Activated CD4-positive, alpha-beta memory T cell treated with anti-CD3 and anti-CD28 coated beads, Interleukin-2, amount 10 ng/mL, durations not matched to agents 7 days and 5 days (primary cell): ENCODE measurements at regions not wholly inside any gene's neighbourhood (a gene's known extent, or its start where the extent isn't known, plus 50 kb on each side); places are given as distances from the start of the nearest gene placed in this dataset.
"Not testable (repeated sequence)": the region's sequence is repeated elsewhere in the genome, so short reads cannot be mapped to it uniquely, and the experiment has no call there.

Experiments
- CTCF ChIA-PET: fragments of 350-600 bp; sonication (Branson Sonifier 250); formaldehyde crosslinking; loops from one replicate; lab custom pipeline; 2021; ENCODE audit warnings: antibody characterized with exemption, inconsistent platforms; lab: Charles Lee
- POLR2A ChIA-PET: fragments of 350-600 bp; sonication (Branson Sonifier 250); formaldehyde crosslinking; loops from one replicate; lab custom pipeline; 2021; ENCODE audit warnings: antibody characterized with exemption; lab: Charles Lee
- DNase-seq: peaks from one replicate; pipeline ENCODE4 v3.0.0-alpha.2; 2020
- H3K27ac Mint-ChIP-seq: one replicate; pipeline ENCODE4 v1.8.0; 2021; ENCODE audit warnings: mild to moderate bottlenecking, mixed read lengths
- H3K27me3 Mint-ChIP-seq: one replicate; pipeline ENCODE4 v1.8.0; 2021; ENCODE audit warnings: mixed read lengths
- H3K36me3 Mint-ChIP-seq: one replicate; pipeline ENCODE4 v1.8.0; 2021; ENCODE audit warnings: low read depth, mixed read lengths
- H3K4me1 Mint-ChIP-seq: one replicate; pipeline ENCODE4 v1.8.0; 2021; ENCODE audit warnings: mixed read lengths
- H3K4me3 Mint-ChIP-seq: one replicate; pipeline ENCODE4 v1.8.0; 2021; ENCODE audit warnings: mild to moderate bottlenecking, mixed read lengths
- H3K9me3 Mint-ChIP-seq: one replicate; pipeline ENCODE4 v1.8.0; 2021; ENCODE audit warnings: mixed read lengths

DNA sequence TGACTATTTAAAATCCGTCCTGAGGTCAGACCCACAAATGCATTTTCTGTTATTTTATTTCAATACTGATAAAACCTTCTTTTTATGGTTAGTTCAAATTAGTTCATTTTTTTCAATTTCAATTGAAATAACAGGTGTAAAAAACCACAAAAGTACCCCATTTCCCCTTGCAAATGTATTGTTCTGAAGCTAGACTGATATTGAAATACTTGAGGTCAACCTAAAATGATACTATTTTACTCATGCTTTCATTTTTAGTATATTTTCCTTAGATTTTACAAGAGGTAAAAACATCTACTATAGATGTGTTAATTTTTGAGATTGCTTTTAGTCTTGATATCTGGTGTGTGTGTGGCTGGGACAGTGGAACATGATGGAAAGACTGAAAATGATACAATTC is 2237.8 kb downstream of the ARAP2 start:
- H3K4me3 Mint-ChIP-seq, H3K4me1 Mint-ChIP-seq, DNase-seq, CTCF ChIA-PET, H3K36me3 Mint-ChIP-seq, POLR2A ChIA-PET, H3K9me3 Mint-ChIP-seq, H3K27ac Mint-ChIP-seq, H3K27me3 Mint-ChIP-seq: not testable (repeated sequence)

- Mint-ChIP-seq H3K36me3 (no peaks in the 10 kb centered on the region), H3K4me3 (no peak overlapping the region), H3K27ac (no peak overlapping the region), H3K9me3 (no peaks in the 10 kb centered on the region), H3K27me3 (no peaks in the 10 kb centered on the region), H3K4me1 (no peaks in the 10 kb centered on the region)
- POLR2A ChIA-PET = no interaction called here
- DNase-seq = no peak
- CTCF ChIA-PET = no interaction called here
Observed at GRCh38 chr4:34009951-34010350, 2234.4 kb downstream of the ARAP2 start.

DNA sequence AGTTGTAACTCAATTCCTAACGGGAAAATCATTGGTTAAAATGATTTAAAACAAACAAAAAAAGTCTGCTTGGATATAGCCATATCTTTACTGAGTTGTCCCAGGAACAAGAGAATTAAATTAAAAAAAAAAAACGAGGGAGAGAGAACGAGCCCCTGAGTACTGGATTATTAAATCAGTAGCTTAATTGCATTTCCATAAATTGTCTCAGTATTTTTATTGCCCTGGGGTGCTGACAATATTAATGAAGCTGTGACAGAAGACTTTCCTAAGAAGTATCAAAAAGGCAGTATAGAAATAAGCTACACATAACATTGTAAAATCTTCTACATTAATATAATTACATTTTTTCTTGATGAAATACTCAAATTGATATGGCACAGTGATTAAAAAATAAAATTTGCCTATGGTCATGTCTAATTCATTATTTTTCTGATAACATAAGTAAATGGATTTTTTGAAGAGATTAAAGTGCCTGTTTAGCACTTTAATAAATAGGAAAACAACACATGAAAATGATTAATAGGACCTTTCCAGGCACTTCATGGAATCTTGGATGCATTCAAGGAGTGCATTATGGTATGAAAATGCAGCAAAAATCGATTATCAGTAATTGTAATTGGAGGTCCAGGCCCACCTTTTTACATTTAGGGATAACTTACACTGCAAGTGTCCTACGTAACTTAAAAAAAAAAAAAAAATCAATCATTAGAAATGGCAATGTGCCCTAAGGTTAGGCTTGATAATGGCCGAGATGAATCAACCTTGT is 2233.4 kb downstream of the ARAP2 start:
- ChIA-PET POLR2A (no interaction called here), CTCF (no interaction called here)
- H3K4me3 Mint-ChIP-seq = no peak overlapping the region
- no peak for DNase-seq
- no peaks in the 10 kb centered on the region for H3K36me3 Mint-ChIP-seq
- H3K27me3 Mint-ChIP-seq = no peaks in the 10 kb centered on the region
- H3K27ac Mint-ChIP-seq = no peak overlapping the region
- no peaks in the 10 kb centered on the region for H3K4me1 Mint-ChIP-seq
- no peaks in the 10 kb centered on the region for H3K9me3 Mint-ChIP-seq

- ChIA-PET CTCF (no interaction called here), POLR2A (no interaction called here)
- no peak overlapping the region for H3K4me3 Mint-ChIP-seq
- H3K4me1 Mint-ChIP-seq = no peaks in the 10 kb centered on the region
- H3K36me3 Mint-ChIP-seq = no peaks in the 10 kb centered on the region
- no peaks in the 10 kb centered on the region for H3K27me3 Mint-ChIP-seq
- DNase-seq = no peak
- peaks cover 1% of the 10 kb centered on the region for H3K9me3 Mint-ChIP-seq
- no peak overlapping the region for H3K27ac Mint-ChIP-seq
Observed at GRCh38 chr4:34035225-34035624, 2209.1 kb downstream of the ARAP2 start.

DNA sequence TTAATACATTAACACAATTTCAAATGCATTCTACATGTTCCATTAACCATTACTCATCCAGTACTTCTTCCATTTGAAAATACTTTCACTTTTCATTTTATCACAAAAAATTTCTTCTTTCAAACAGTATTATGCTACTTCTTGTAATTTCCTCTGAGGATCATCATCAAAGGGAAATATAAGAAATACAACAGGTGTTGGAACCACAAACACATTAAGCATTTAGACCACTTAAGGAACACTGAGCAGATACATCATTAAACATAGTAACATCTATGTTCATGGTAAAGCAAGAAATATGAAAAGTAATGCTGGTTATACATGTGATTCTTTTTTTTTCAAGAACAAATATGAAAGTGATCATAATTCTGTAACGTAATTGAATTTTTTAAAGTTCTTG is 2207.0 kb downstream of the ARAP2 start:
- no peaks in the 10 kb centered on the region for H3K4me1 Mint-ChIP-seq
- no peaks in the 10 kb centered on the region for H3K27me3 Mint-ChIP-seq
- DNase-seq = no peak
- POLR2A ChIA-PET = no interaction called here
- peaks cover 2% of the 10 kb centered on the region for H3K9me3 Mint-ChIP-seq
- no peak overlapping the region for H3K4me3 Mint-ChIP-seq
- no peaks in the 10 kb centered on the region for H3K36me3 Mint-ChIP-seq
- no peak overlapping the region for H3K27ac Mint-ChIP-seq
- CTCF ChIA-PET = no interaction called here

DNA sequence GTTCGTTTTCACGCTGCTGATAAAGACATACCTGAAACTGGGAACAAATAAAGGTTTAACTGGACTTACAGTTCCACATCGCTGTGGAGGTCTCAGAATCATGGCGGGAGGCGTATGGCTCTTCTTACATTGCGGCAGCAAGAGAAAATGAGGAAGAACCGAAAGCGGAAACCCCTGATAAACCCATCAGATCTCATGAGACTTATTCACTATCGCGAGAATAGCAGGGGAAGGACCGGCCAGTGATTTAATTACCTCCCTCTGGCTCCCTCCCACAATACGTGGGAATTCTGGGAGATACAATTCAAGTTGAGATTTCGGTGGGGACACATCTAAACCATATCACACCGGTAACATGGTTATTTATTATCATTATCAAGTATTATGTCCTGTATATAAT is 2204.5 kb downstream of the ARAP2 start:
- Mint-ChIP-seq H3K27me3 (no peaks in the 10 kb centered on the region), H3K36me3 (no peaks in the 10 kb centered on the region), H3K27ac (no peak overlapping the region), H3K4me1 (no peaks in the 10 kb centered on the region), H3K9me3 (peaks cover 6% of the 10 kb centered on the region), H3K4me3 (no peak overlapping the region)
- DNase-seq = no peak
- ChIA-PET CTCF (no interaction called here), POLR2A (no interaction called here)

GRCh38 chr4:34043131-34043530 is 2201.2 kb downstream of the ARAP2 start:
- Mint-ChIP-seq H3K27ac (no peak overlapping the region), H3K9me3 (peaks cover 8% of the 10 kb centered on the region), H3K4me1 (no peaks in the 10 kb centered on the region), H3K27me3 (no peaks in the 10 kb centered on the region), H3K4me3 (no peak overlapping the region), H3K36me3 (no peaks in the 10 kb centered on the region)
- CTCF ChIA-PET = no interaction called here
- no peak for DNase-seq
- POLR2A ChIA-PET = no interaction called here

- H3K27ac Mint-ChIP-seq = no peak overlapping the region
- CTCF ChIA-PET = no interaction called here
- peaks cover 10% of the 10 kb centered on the region for H3K9me3 Mint-ChIP-seq
- no peaks in the 10 kb centered on the region for H3K27me3 Mint-ChIP-seq
- H3K36me3 Mint-ChIP-seq = no peaks in the 10 kb centered on the region
- no peaks in the 10 kb centered on the region for H3K4me1 Mint-ChIP-seq
- H3K4me3 Mint-ChIP-seq = no peak overlapping the region
- POLR2A ChIA-PET = no interaction called here
- DNase-seq = no peak
Observed at GRCh38 chr4:34046580-34046979, 2197.7 kb downstream of the ARAP2 start.

DNA sequence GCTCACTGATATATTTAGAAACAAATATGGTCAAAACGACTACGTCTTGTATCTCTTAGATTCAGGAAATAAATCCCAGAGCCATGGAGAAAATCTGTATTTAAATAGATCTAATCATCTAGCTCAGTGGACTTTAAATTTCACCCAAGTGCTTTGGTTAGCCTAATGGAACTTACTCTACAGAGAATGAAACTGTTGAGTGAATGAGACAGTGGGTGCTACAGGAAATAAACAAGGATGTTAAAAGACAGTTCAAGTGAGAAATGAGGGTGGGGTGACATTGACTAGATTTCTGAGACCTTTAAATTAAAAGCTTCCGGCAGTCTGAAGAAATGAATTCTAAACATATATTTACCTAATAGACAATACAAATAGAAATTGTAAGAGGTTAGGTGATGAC is 2197.0 kb downstream of the ARAP2 start:
- no peaks in the 10 kb centered on the region for H3K27me3 Mint-ChIP-seq
- H3K27ac Mint-ChIP-seq = no peak overlapping the region
- peaks cover 10% of the 10 kb centered on the region for H3K9me3 Mint-ChIP-seq
- ChIA-PET POLR2A (no interaction called here), CTCF (no interaction called here)
- H3K4me1 Mint-ChIP-seq = no peaks in the 10 kb centered on the region
- no peak overlapping the region for H3K4me3 Mint-ChIP-seq
- no peak for DNase-seq
- H3K36me3 Mint-ChIP-seq = no peaks in the 10 kb centered on the region

DNA sequence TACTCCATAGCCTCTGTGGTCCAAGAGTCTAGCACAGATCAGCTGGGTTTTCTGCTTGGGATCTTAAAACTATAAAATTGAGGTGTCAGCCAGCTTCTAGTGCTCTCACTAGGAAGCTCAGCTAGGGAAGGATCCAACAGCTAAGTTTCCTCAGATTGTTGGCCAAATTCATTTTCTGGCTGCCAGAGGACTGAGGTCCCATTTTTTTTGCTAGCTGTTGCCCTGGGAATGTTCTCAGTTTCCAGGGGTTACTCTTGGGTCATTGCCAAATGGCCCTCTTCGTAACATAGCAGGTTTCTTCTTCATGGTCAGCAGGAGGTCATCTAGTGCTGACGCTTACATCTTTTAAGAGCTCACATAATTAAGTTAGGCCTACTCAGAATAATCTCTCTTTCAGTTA is 2178.2 kb downstream of the ARAP2 start:
- POLR2A ChIA-PET = no interaction called here
- no peaks in the 10 kb centered on the region for H3K36me3 Mint-ChIP-seq
- no peak for DNase-seq
- CTCF ChIA-PET = no interaction called here
- H3K4me3 Mint-ChIP-seq = no peak overlapping the region
- no peak overlapping the region for H3K27ac Mint-ChIP-seq
- no peaks in the 10 kb centered on the region for H3K27me3 Mint-ChIP-seq
- H3K9me3 Mint-ChIP-seq = no peaks in the 10 kb centered on the region
- H3K4me1 Mint-ChIP-seq = no peaks in the 10 kb centered on the region

DNA sequence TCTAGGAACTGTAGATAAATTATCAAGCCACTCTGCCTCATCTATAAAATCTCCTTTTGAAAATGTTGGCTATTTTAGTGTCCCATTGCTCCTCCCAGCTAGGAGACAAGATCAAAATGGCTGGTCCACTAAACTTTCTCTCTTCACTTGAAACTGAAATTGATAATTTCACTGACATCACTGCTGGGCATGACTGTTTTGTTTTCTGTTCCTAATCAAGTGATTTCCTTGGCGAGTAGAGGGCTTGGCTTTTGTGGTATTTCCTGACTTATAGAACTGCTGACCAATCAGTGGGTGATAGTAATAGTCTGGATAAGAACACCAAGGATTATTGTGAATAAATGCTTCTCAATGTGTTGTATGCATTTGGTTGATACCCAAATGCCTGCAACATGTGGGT is 2152.9 kb downstream of the ARAP2 start:
- Mint-ChIP-seq H3K27me3 (no peaks in the 10 kb centered on the region), H3K27ac (no peak overlapping the region), H3K36me3 (no peaks in the 10 kb centered on the region), H3K4me1 (no peaks in the 10 kb centered on the region), H3K4me3 (no peak overlapping the region), H3K9me3 (no peaks in the 10 kb centered on the region)
- no peak for DNase-seq
- CTCF ChIA-PET = no interaction called here
- POLR2A ChIA-PET = no interaction called here

GRCh38 chr4:34094114-34094513 is 2150.2 kb downstream of the ARAP2 start:
- H3K36me3 Mint-ChIP-seq = no peaks in the 10 kb centered on the region
- POLR2A ChIA-PET = no interaction called here
- DNase-seq = no peak
- H3K27ac Mint-ChIP-seq = no peak overlapping the region
- no peaks in the 10 kb centered on the region for H3K27me3 Mint-ChIP-seq
- CTCF ChIA-PET = no interaction called here
- H3K9me3 Mint-ChIP-seq = no peaks in the 10 kb centered on the region
- H3K4me1 Mint-ChIP-seq = no peaks in the 10 kb centered on the region
- H3K4me3 Mint-ChIP-seq = no peak overlapping the region

DNA sequence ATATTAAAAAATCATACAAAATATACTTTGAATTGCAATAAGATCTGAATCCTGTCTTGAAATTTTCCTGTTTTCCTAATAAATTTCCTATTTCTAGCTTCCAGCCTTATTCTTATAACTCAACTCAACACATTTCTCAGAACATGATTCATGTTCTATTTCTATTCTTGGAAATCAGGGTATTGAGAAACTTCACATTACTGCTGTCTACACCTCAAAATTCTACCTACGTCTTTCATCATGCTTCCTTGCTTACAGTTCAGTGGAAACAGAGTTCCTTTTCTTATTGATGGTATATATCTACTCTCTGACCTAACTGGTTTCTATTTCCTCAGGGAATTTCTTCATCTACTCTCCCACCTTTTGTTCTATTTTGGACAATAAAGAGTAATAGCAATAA is 2139.0 kb downstream of the ARAP2 start:
- Mint-ChIP-seq H3K36me3 (no peaks in the 10 kb centered on the region), H3K27me3 (no peaks in the 10 kb centered on the region), H3K4me3 (no peak overlapping the region), H3K9me3 (peaks cover 3% of the 10 kb centered on the region), H3K27ac (no peak overlapping the region), H3K4me1 (no peaks in the 10 kb centered on the region)
- ChIA-PET CTCF (no interaction called here), POLR2A (no interaction called here)
- DNase-seq = no peak

- DNase-seq = no peak
Observed at GRCh38 chr4:34108391-34108790, 2135.9 kb downstream of the ARAP2 start.

More at GRCh38 chr4:34108391-34108790, 2135.9 kb downstream of the ARAP2 start:
- no peaks in the 10 kb centered on the region for H3K9me3 Mint-ChIP-seq
- ChIA-PET CTCF (no interaction called here), POLR2A (no interaction called here)
- H3K4me3 Mint-ChIP-seq = no peak overlapping the region
- H3K27me3 Mint-ChIP-seq = no peaks in the 10 kb centered on the region
- no peaks in the 10 kb centered on the region for H3K4me1 Mint-ChIP-seq
- no peak overlapping the region for H3K27ac Mint-ChIP-seq
- no peaks in the 10 kb centered on the region for H3K36me3 Mint-ChIP-seq
